22Rv1 (cell line): ENCODE measurements at regions not wholly inside any gene's neighbourhood (a gene's known extent, or its start where the extent isn't known, plus 50 kb on each side); places are given as distances from the start of the nearest gene placed in this dataset.

Experiments used
- H3K27ac ChIP-seq: fragments of 450-650 bp; 2 replicates; pipeline ENCODE4 v1.5.1; 2017
- CTCF ChIP-seq: fragments of 450-650 bp; IDR thresholded peaks from 2 replicates; pipeline ENCODE4 v1.5.1; 2017; ENCODE audit warnings: mild to moderate bottlenecking
- ZFX ChIP-seq: fragments of 450-650 bp; IDR thresholded peaks from 2 replicates; pipeline ENCODE4 v1.6.1; 2017; ENCODE audit warnings: antibody characterized with exemption, borderline replicate concordance

GRCh38 chr7:41910940-41911600 lies 208.2 kb upstream of the INHBA start:
- H3K27ac ChIP-seq, result no peak overlapping the region
- no peak for TF ChIP-seq CTCF
- no peak for TF ChIP-seq ZFX

- H3K27ac ChIP-seq, result no peak overlapping the region
- TF ChIP-seq CTCF (no peak), ZFX (no peak)
These were observed 204.6 kb upstream of the INHBA start for GRCh38 chr7:41907444-41907843.

GRCh38 chr7:41900532-41900931 lies 197.6 kb upstream of the INHBA start:
- no peak overlapping the region for H3K27ac ChIP-seq
- TF ChIP-seq CTCF (no peak), ZFX (no peak)

- TF ChIP-seq ZFX (no peak), CTCF (no peak)
- H3K27ac ChIP-seq, result no peak overlapping the region
These were observed 197.0 kb upstream of the INHBA start for GRCh38 chr7:41899823-41900433.

GRCh38 chr7:41893656-41894055 lies 190.8 kb upstream of the INHBA start:
- H3K27ac ChIP-seq, result no peak overlapping the region
- TF ChIP-seq CTCF (no peak), ZFX (no peak)

GRCh38 chr7:41892356-41893100 lies 189.6 kb upstream of the INHBA start:
- no peak for TF ChIP-seq ZFX
- TF ChIP-seq CTCF, result peak; percentile 16; the same call in 1 of the 2 replicates

GRCh38 chr7:41891950-41892349 lies 189.1 kb upstream of the INHBA start:
- no peak overlapping the region for H3K27ac ChIP-seq
- no peak for TF ChIP-seq ZFX

More at GRCh38 chr7:41892356-41893100, 189.6 kb upstream of the INHBA start:
- no peak overlapping the region for H3K27ac ChIP-seq
